ENCODE measurements at regions not wholly inside any gene's neighbourhood (a gene's known extent, or its start where the extent isn't known, plus 50 kb on each side); places are given as distances from the start of the nearest gene placed in this dataset.

GRCh38 chr10:80700252-80700651 is 162.6 kb downstream of the SH2D4B start:
- H2AFZ ChIP-seq (ENCODE audit: insufficient read depth, low read depth, low read length, poor library complexity, severe bottlenecking), result no peak overlapping the region
- H3K9ac ChIP-seq (ENCODE audit: low read length), result no peak overlapping the region
- H3K79me2 ChIP-seq (ENCODE audit: control insufficient read depth, insufficient read depth, low read length), result no peaks in the 10 kb centered on the region
- H3K4me1 ChIP-seq (ENCODE audit: control insufficient read depth in 2 of 2, insufficient read depth in 2 of 2, low read length in 2 of 2), result peaks cover 0 to 2% of the 10 kb centered on the region in 2 donors
- ATAC-seq (ENCODE audit: low read depth) (no peak), DNase-seq (no peak)
- H3K4me2 ChIP-seq (replicated peaks; ENCODE audit: low read depth, low read length, poor library complexity, severe bottlenecking), result no peak overlapping the region
- ChIA-PET POLR2A (no interaction called here), CTCF (interaction anchor here (0.8 to 2.1 kb wide), 13 partner anchors 9 to 256 kb away, joined by 3 to 10 read pairs (median 4); no protein-coding TSS in a partner anchor)
- 80% methylated on average over 1 of the region's 3 CpGs for WGBS (ENCODE audit: insufficient coverage)
- H3K36me3 ChIP-seq (replicated peaks in 1 of 2; ENCODE audit: control extremely low read depth in 1 of 2, control insufficient read depth in 1 of 2, extremely low read depth in 1 of 2, insufficient read depth in 2 of 2, low read length in 1 of 2), result no peaks in the 10 kb centered on the region
- peaks cover 10% of the 10 kb centered on the region for H3K27me3 Mint-ChIP-seq
- no peaks in the 10 kb centered on the region for H4K20me1 ChIP-seq (ENCODE audit: control insufficient read depth, insufficient read depth, low read length, poor library complexity, severe bottlenecking)
- no peaks in the 10 kb centered on the region for H3K9me3 Mint-ChIP-seq (ENCODE audit: insufficient read depth)
- H3K4me3 ChIP-seq (ENCODE audit: control extremely low read depth in 1 of 5, extremely low read depth in 1 of 5, insufficient read depth in 1 of 5, low read depth in 2 of 5, low read length in 4 of 5), result no peak overlapping the region
- H3K27ac Mint-ChIP-seq, result no peak overlapping the region
- no peaks in the 10 kb centered on the region for H3K9me3 ChIP-seq (ENCODE audit: control extremely low read depth in 1 of 3, control insufficient read depth in 2 of 3, insufficient read depth in 1 of 3, low read length in 2 of 3)
- H3K4me3 Mint-ChIP-seq, result no peak overlapping the region
- TF ChIP-seq CTCF (IDR thresholded peaks at IDR 0.05) (no peak), EZH2 (IDR thresholded peaks at IDR 0.05; ENCODE audit: borderline replicate concordance, insufficient read depth, low read depth, low read length, poor library complexity, severe bottlenecking) (no peak)
- no peaks in the 10 kb centered on the region for H3K4me1 Mint-ChIP-seq
- no peak overlapping the region for H3K27ac ChIP-seq (ENCODE audit: low read length in 2 of 2)
- no peaks in the 10 kb centered on the region for H3K27me3 ChIP-seq (replicated peaks in 1 of 4; ENCODE audit: control extremely low read depth in 1 of 4, control insufficient read depth in 3 of 4, insufficient read depth in 4 of 4, low read length in 3 of 4)
- intact Hi-C loops (cut with micrococcal nuclease), result no loop called here

- no peak for DNase-seq
- no peaks in the 10 kb centered on the region for H3K4me1 Mint-ChIP-seq
- ChIA-PET POLR2A (no interaction called here), CTCF (interaction anchor here (0.8 to 2.1 kb wide), 10 partner anchors 10 to 257 kb away, joined by 3 to 10 read pairs (median 4); no protein-coding TSS in a partner anchor)
- no peaks in the 10 kb centered on the region for H3K27me3 ChIP-seq (replicated peaks in 1 of 4; ENCODE audit: control extremely low read depth in 1 of 4, control insufficient read depth in 3 of 4, insufficient read depth in 4 of 4, low read length in 3 of 4)
- peaks cover 0 to 2% of the 10 kb centered on the region in 2 donors for H3K4me1 ChIP-seq (ENCODE audit: control insufficient read depth in 2 of 2, insufficient read depth in 2 of 2, low read length in 2 of 2)
- no peak overlapping the region for H3K4me2 ChIP-seq (replicated peaks; ENCODE audit: low read depth, low read length, poor library complexity, severe bottlenecking)
- 89% methylated on average over 7 of the region's 8 CpGs for WGBS (ENCODE audit: insufficient coverage)
- no peak overlapping the region for H3K4me3 Mint-ChIP-seq
- no peak overlapping the region for H3K27ac ChIP-seq (ENCODE audit: low read length in 2 of 2)
- no peaks in the 10 kb centered on the region for H4K20me1 ChIP-seq (ENCODE audit: control insufficient read depth, insufficient read depth, low read length, poor library complexity, severe bottlenecking)
- TF ChIP-seq EZH2 (IDR thresholded peaks at IDR 0.05; ENCODE audit: borderline replicate concordance, insufficient read depth, low read depth, low read length, poor library complexity, severe bottlenecking), result no peak
- TF ChIP-seq CTCF (IDR thresholded peaks at IDR 0.05), result no peak
- no peak overlapping the region for H3K9ac ChIP-seq (ENCODE audit: low read length)
- H3K9me3 Mint-ChIP-seq (ENCODE audit: insufficient read depth), result peaks cover 2% of the 10 kb centered on the region
- no peak overlapping the region for H3K27ac Mint-ChIP-seq
- H3K9me3 ChIP-seq (ENCODE audit: control extremely low read depth in 1 of 3, control insufficient read depth in 2 of 3, insufficient read depth in 1 of 3, low read length in 2 of 3), result peaks cover 0 to 2% (median 0%) of the 10 kb centered on the region in 3 donors
- intact Hi-C loops (cut with micrococcal nuclease), result no loop called here
- H3K79me2 ChIP-seq (ENCODE audit: control insufficient read depth, insufficient read depth, low read length), result no peaks in the 10 kb centered on the region
- H3K36me3 ChIP-seq (replicated peaks in 1 of 2; ENCODE audit: control extremely low read depth in 1 of 2, control insufficient read depth in 1 of 2, extremely low read depth in 1 of 2, insufficient read depth in 2 of 2, low read length in 1 of 2), result no peaks in the 10 kb centered on the region
- ATAC-seq (ENCODE audit: low read depth), result no peak
- H3K4me3 ChIP-seq (ENCODE audit: control extremely low read depth in 1 of 5, extremely low read depth in 1 of 5, insufficient read depth in 1 of 5, low read depth in 2 of 5, low read length in 4 of 5), result no peak overlapping the region
- no peak overlapping the region for H2AFZ ChIP-seq (ENCODE audit: insufficient read depth, low read depth, low read length, poor library complexity, severe bottlenecking)
- H3K27me3 Mint-ChIP-seq, result peaks cover 10% of the 10 kb centered on the region
Observed at GRCh38 chr10:80700760-80701444, 163.2 kb downstream of the SH2D4B start.

Data from B cell (primary cell).